PC-9 (cell line): ENCODE measurements at regions not wholly inside any gene's neighbourhood (a gene's known extent, or its start where the extent isn't known, plus 50 kb on each side); places are given as distances from the start of the nearest gene placed in this dataset.

Source experiments
- BruUV-seq: library from RNA; stranded (reverse); fragments of 400-500 nt; replicated peaks from 2 replicates; lab custom pipeline; 2021; lab: Mats Ljungman, UMichigan
- CTCF ChIA-PET: fragments of 300-600 bp; sonication (Branson Sonifier 250); formaldehyde crosslinking; loops from one replicate; lab custom pipeline; 2022; ENCODE audit warnings: antibody characterized with exemption; lab: Charles Lee
- POLR2A ChIA-PET: fragments of 300-600 bp; sonication (Branson Sonifier 250); formaldehyde crosslinking; loops from one replicate; lab custom pipeline; 2022; ENCODE audit warnings: antibody characterized with exemption; ENCODE audit not compliant: unreplicated experiment; lab: Charles Lee
- DNase-seq, 2 experiments: peaks; one replicate each; pipeline versions ENCODE4 v3.0.0 to v3.0.0-alpha.2; 2015 to 2022; ENCODE audit warnings: mixed read lengths in 1 of 2
- H2AFZ ChIP-seq: fragments of 200-600 bp; sonication (generic); 2 replicates; pipeline ENCODE4 v1.8.1; 2017; ENCODE audit warnings: antibody characterized with exemption
- H3F3A ChIP-seq: fragments of 200-600 bp; sonication (generic); 2 replicates; pipeline ENCODE4 v1.8.1; 2017; ENCODE audit warnings: antibody characterized with exemption, mild to moderate bottlenecking, low read depth; ENCODE audit not compliant: insufficient read depth
- H3K27ac ChIP-seq: fragments of 200-600 bp; sonication (generic); 2 replicates; pipeline ENCODE4 v1.6.1; 2016; ENCODE audit warnings: mixed run types
- H3K27me3 ChIP-seq: fragments of 200-600 bp; sonication (generic); 2 replicates; pipeline ENCODE4 v1.6.1; 2016; ENCODE audit warnings: low read depth, mixed run types; ENCODE audit not compliant: insufficient read depth
- H3K36me3 ChIP-seq: fragments of 200-600 bp; sonication (generic); 2 replicates; pipeline ENCODE4 v1.6.1; 2016; ENCODE audit warnings: low read depth, mixed run types
- H3K4me1 ChIP-seq: fragments of 200-600 bp; sonication (generic); replicated peaks from 2 replicates; pipeline ENCODE4 v1.6.1; 2016; ENCODE audit warnings: mixed run types; ENCODE audit not compliant: insufficient read depth
- H3K4me2 ChIP-seq: fragments of 200-600 bp; sonication (generic); 2 replicates; pipeline ENCODE4 v1.6.1; 2017; ENCODE audit warnings: mixed run types
- H3K4me3 ChIP-seq: fragments of 200-600 bp; sonication (generic); 2 replicates; pipeline ENCODE4 v1.6.1; 2016; ENCODE audit warnings: mixed run types
- H3K79me2 ChIP-seq: fragments of 200-600 bp; sonication (generic); 2 replicates; pipeline ENCODE4 v1.6.1; 2017; ENCODE audit warnings: low read depth, mixed run types
- H3K9me2 ChIP-seq: fragments of 200-600 bp; sonication (generic); 2 replicates; pipeline ENCODE4 v1.8.1; 2017; ENCODE audit warnings: mild to moderate bottlenecking; ENCODE audit not compliant: insufficient read depth
- H3K9me3 ChIP-seq: fragments of 200-600 bp; sonication (generic); 2 replicates; pipeline ENCODE4 v1.8.1; 2016; ENCODE audit warnings: low read depth; ENCODE audit not compliant: insufficient read depth
- H4K20me1 ChIP-seq: fragments of 200-600 bp; sonication (generic); 2 replicates; pipeline ENCODE4 v1.8.1; 2017; ENCODE audit not compliant: insufficient read depth
- CTCF ChIP-seq: fragments of 200-600 bp; sonication (generic); conservative IDR thresholded peaks from 2 replicates; pipeline ENCODE4 v1.6.1; 2017; ENCODE audit warnings: mixed run types, antibody characterized with exemption, mild to moderate bottlenecking, moderate library complexity
- EZH2 ChIP-seq: fragments of 200-600 bp; sonication (generic); IDR thresholded peaks from 2 replicates; pipeline ENCODE4 v1.8.0; 2017; ENCODE audit warnings: antibody characterized with exemption, low read depth
- intact Hi-C: fragments of 100-400 bp; cut with micrococcal nuclease; formaldehyde crosslinking; loops from one replicate; pipeline ENCODE4 v1.10.0; 2022; ENCODE audit not compliant: unreplicated experiment

GRCh38 chr5:160922311-160922710, 70.3 kb upstream of the ATP10B start:
- no TSS peak for BruUV-seq
- Histone ChIP-seq H3K36me3 (no peaks in the 10 kb centered on the region), H3K27ac (no peak overlapping the region), H3K4me1 (peaks cover 32% of the 10 kb centered on the region), H3K27me3 (no peaks in the 10 kb centered on the region), H3K79me2 (no peaks in the 10 kb centered on the region), H2AFZ (no peak overlapping the region), H3K9me3 (no peaks in the 10 kb centered on the region), H3F3A (peaks cover 6% of the 10 kb centered on the region; the same call in 1 of the 2 replicates), H3K4me3 (no peak overlapping the region), H3K9me2 (no peaks in the 10 kb centered on the region), H4K20me1 (no peaks in the 10 kb centered on the region), H3K4me2 (no peak overlapping the region)
- no peak for DNase-seq
- ChIA-PET POLR2A (no interaction called here), CTCF (no interaction called here)
- intact Hi-C loops: no loop called here
- TF ChIP-seq CTCF (no peak), EZH2 (no peak)

- intact Hi-C loops: no loop called here
- Histone ChIP-seq H2AFZ (no peak overlapping the region), H3K36me3 (no peaks in the 10 kb centered on the region), H3K9me2 (no peaks in the 10 kb centered on the region), H3K27ac (no peak overlapping the region), H3K27me3 (no peaks in the 10 kb centered on the region), H3K4me2 (no peak overlapping the region), H3F3A (peaks cover 6% of the 10 kb centered on the region; the same call in 1 of the 2 replicates), H4K20me1 (no peaks in the 10 kb centered on the region), H3K79me2 (no peaks in the 10 kb centered on the region), H3K9me3 (no peaks in the 10 kb centered on the region), H3K4me1 (peaks cover 27% of the 10 kb centered on the region), H3K4me3 (no peak overlapping the region)
- ChIA-PET POLR2A (no interaction called here), CTCF (no interaction called here)
- no peak for DNase-seq
- no TSS peak for BruUV-seq
- TF ChIP-seq EZH2: no peak
- no peak for TF ChIP-seq CTCF
These were observed 69.6 kb upstream of the ATP10B start for GRCh38 chr5:160921423-160922285.

DNA sequence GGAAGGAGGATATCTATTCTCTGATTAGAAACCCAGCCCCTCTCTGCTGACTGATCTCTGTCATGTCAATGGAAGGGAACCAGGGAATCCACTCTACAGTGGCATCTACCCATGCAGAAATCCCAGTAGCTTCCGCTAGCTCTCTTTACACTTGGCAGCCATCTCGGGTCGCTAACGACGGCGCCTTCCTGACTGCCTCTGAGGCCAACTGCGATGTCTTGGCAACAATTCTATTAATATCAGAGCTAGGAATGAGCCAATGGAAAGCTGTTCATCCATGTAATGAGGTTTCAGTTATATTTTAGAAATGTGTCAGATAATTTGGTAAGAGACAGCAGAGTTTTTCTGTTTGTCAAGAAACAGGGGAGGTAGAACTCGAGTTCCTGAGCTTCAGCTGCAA, 67.6 kb upstream of the ATP10B start:
- H3K36me3 ChIP-seq: no peaks in the 10 kb centered on the region
- H3K9me3 ChIP-seq: no peaks in the 10 kb centered on the region
- no peak overlapping the region for H3K27ac ChIP-seq
- H3K4me3 ChIP-seq: no peak overlapping the region
- peaks cover 24% of the 10 kb centered on the region for H3K4me1 ChIP-seq
- H3K79me2 ChIP-seq: no peaks in the 10 kb centered on the region
- ChIA-PET POLR2A (no interaction called here), CTCF (no interaction called here)
- BruUV-seq: no TSS peak
- intact Hi-C loops: no loop called here
- peaks cover 12% of the 10 kb centered on the region; the same call in 1 of the 2 replicates for H3K27me3 ChIP-seq
- H2AFZ ChIP-seq: no peak overlapping the region
- peaks cover 6% of the 10 kb centered on the region; the same call in 1 of the 2 replicates for H3F3A ChIP-seq
- TF ChIP-seq CTCF: no peak
- TF ChIP-seq EZH2: no peak
- DNase-seq: no peak
- no peaks in the 10 kb centered on the region for H3K9me2 ChIP-seq
- H4K20me1 ChIP-seq: no peaks in the 10 kb centered on the region
- H3K4me2 ChIP-seq: no peak overlapping the region
